ENCODE measurements at regions not wholly inside any gene's neighbourhood (a gene's known extent, or its start where the extent isn't known, plus 50 kb on each side); places are given as distances from the start of the nearest gene placed in this dataset.
"Not testable (repeated sequence)": the region's sequence is repeated elsewhere in the genome, so short reads cannot be mapped to it uniquely, and the experiment has no call there.

GRCh38 chr2:111297128-111297527 is 176.4 kb downstream of the BCL2L11 start:
- intact Hi-C loops (cut with DNase I); H3K9me3 ChIP-seq; H3K27me3 ChIP-seq; H3K4me1 ChIP-seq; H3K36me3 ChIP-seq; H3K27ac ChIP-seq; H3K4me3 ChIP-seq; DNase-seq (ENCODE audit: low spot score in 2 of 2): not testable (repeated sequence)

GRCh38 chr2:111298927-111299326 is 178.2 kb downstream of the BCL2L11 start:
- H3K4me3 ChIP-seq; H3K9me3 ChIP-seq; H3K36me3 ChIP-seq; H3K27ac ChIP-seq; H3K4me1 ChIP-seq; intact Hi-C loops (cut with DNase I); H3K27me3 ChIP-seq; DNase-seq (ENCODE audit: low spot score in 2 of 2): not testable (repeated sequence)

GRCh38 chr2:111299635-111300034 is 178.9 kb downstream of the BCL2L11 start:
- intact Hi-C loops (cut with DNase I); H3K4me1 ChIP-seq; H3K27me3 ChIP-seq: not testable (repeated sequence)

GRCh38 chr2:111301677-111302076 is 181.0 kb downstream of the BCL2L11 start:
- H3K36me3 ChIP-seq; H3K9me3 ChIP-seq; H3K4me3 ChIP-seq; H3K27ac ChIP-seq; DNase-seq (ENCODE audit: low spot score in 2 of 2); H3K4me1 ChIP-seq; intact Hi-C loops (cut with DNase I); H3K27me3 ChIP-seq: not testable (repeated sequence)

More at GRCh38 chr2:111299635-111300034, 178.9 kb downstream of the BCL2L11 start:
- not testable (repeated sequence) for H3K36me3 ChIP-seq; H3K4me3 ChIP-seq; DNase-seq (ENCODE audit: low spot score in 2 of 2); H3K27ac ChIP-seq; H3K9me3 ChIP-seq

- intact Hi-C loops (cut with DNase I); DNase-seq (ENCODE audit: low spot score in 2 of 2); H3K4me1 ChIP-seq; H3K4me3 ChIP-seq; H3K9me3 ChIP-seq; H3K27ac ChIP-seq; H3K36me3 ChIP-seq; H3K27me3 ChIP-seq: not testable (repeated sequence)
Measured at GRCh38 chr2:111302397-111303218, 181.9 kb downstream of the BCL2L11 start.

GRCh38 chr2:111307302-111307701 is 186.6 kb downstream of the BCL2L11 start:
- H3K27ac ChIP-seq; H3K4me3 ChIP-seq; H3K27me3 ChIP-seq; H3K9me3 ChIP-seq; DNase-seq (ENCODE audit: low spot score in 2 of 2); intact Hi-C loops (cut with DNase I); H3K4me1 ChIP-seq; H3K36me3 ChIP-seq: not testable (repeated sequence)

- intact Hi-C loops (cut with DNase I); DNase-seq (ENCODE audit: low spot score in 2 of 2); H3K27me3 ChIP-seq; H3K4me3 ChIP-seq; H3K9me3 ChIP-seq; H3K4me1 ChIP-seq; H3K27ac ChIP-seq; H3K36me3 ChIP-seq: not testable (repeated sequence)
Measured at GRCh38 chr2:111309231-111310075, 188.7 kb downstream of the BCL2L11 start.

GRCh38 chr2:111310395-111310794 is 189.7 kb downstream of the BCL2L11 start:
- intact Hi-C loops (cut with DNase I); H3K27ac ChIP-seq; H3K4me3 ChIP-seq; DNase-seq (ENCODE audit: low spot score in 2 of 2); H3K27me3 ChIP-seq; H3K36me3 ChIP-seq; H3K4me1 ChIP-seq; H3K9me3 ChIP-seq: not testable (repeated sequence)

- H3K4me1 ChIP-seq; H3K27me3 ChIP-seq; DNase-seq (ENCODE audit: low spot score in 2 of 2); H3K27ac ChIP-seq; intact Hi-C loops (cut with DNase I); H3K4me3 ChIP-seq; H3K9me3 ChIP-seq; H3K36me3 ChIP-seq: not testable (repeated sequence)
Measured at GRCh38 chr2:111311568-111311967, 190.9 kb downstream of the BCL2L11 start.

- H3K27me3 ChIP-seq; H3K9me3 ChIP-seq; H3K27ac ChIP-seq; H3K4me3 ChIP-seq; H3K36me3 ChIP-seq; H3K4me1 ChIP-seq; intact Hi-C loops (cut with DNase I); DNase-seq (ENCODE audit: low spot score in 2 of 2): not testable (repeated sequence)
Measured at GRCh38 chr2:111312897-111313607, 192.3 kb downstream of the BCL2L11 start.

GRCh38 chr2:111313711-111314110 is 193.0 kb downstream of the BCL2L11 start:
- H3K27me3 ChIP-seq; H3K4me1 ChIP-seq; H3K9me3 ChIP-seq; DNase-seq (ENCODE audit: low spot score in 2 of 2); H3K4me3 ChIP-seq; intact Hi-C loops (cut with DNase I); H3K27ac ChIP-seq; H3K36me3 ChIP-seq: not testable (repeated sequence)

- intact Hi-C loops (cut with DNase I); H3K9me3 ChIP-seq; H3K36me3 ChIP-seq; DNase-seq (ENCODE audit: low spot score in 2 of 2); H3K27me3 ChIP-seq; H3K27ac ChIP-seq; H3K4me1 ChIP-seq; H3K4me3 ChIP-seq: not testable (repeated sequence)
Measured at GRCh38 chr2:111315188-111315917, 194.6 kb downstream of the BCL2L11 start.

- H3K27me3 ChIP-seq; H3K9me3 ChIP-seq; H3K4me3 ChIP-seq; H3K36me3 ChIP-seq; intact Hi-C loops (cut with DNase I); H3K4me1 ChIP-seq; H3K27ac ChIP-seq; DNase-seq (ENCODE audit: low spot score in 2 of 2): not testable (repeated sequence)
Measured at GRCh38 chr2:111316221-111316741, 195.6 kb downstream of the BCL2L11 start.

Measured in ascending aorta (tissue), 2 donors.